ENCODE measurements at regions not wholly inside any gene's neighbourhood (a gene's known extent, or its start where the extent isn't known, plus 50 kb on each side); places are given as distances from the start of the nearest gene placed in this dataset.
"Not testable (repeated sequence)": the region's sequence is repeated elsewhere in the genome, so short reads cannot be mapped to it uniquely, and the experiment has no call there.

- not testable (repeated sequence) for H3K4me3 ChIP-seq (ENCODE audit: low read depth, low read length)
Observed at GRCh38 chr4:142897518-142897917, 51.4 kb upstream of the INPP4B start.

- no peak for TF ChIP-seq CTCF (IDR thresholded peaks at IDR 0.05; ENCODE audit: borderline replicate concordance, insufficient read depth, low read depth, low read length)
Observed at GRCh38 chr4:142900622-142901021, 54.5 kb upstream of the INPP4B start.

GRCh38 chr4:142901166-142901662, 55.1 kb upstream of the INPP4B start:
- no peak for TF ChIP-seq CTCF (IDR thresholded peaks at IDR 0.05; ENCODE audit: borderline replicate concordance, insufficient read depth, low read depth, low read length)
- no peak overlapping the region for H3K4me3 ChIP-seq (ENCODE audit: low read depth, low read length)

More at GRCh38 chr4:142900622-142901021, 54.5 kb upstream of the INPP4B start:
- no peak overlapping the region for H3K4me3 ChIP-seq (ENCODE audit: low read depth, low read length)

- H3K4me3 ChIP-seq (ENCODE audit: low read depth, low read length): not testable (repeated sequence)
Observed at GRCh38 chr4:142903617-142904016, 57.5 kb upstream of the INPP4B start.

GRCh38 chr4:142909908-142910307, 63.8 kb upstream of the INPP4B start:
- H3K4me3 ChIP-seq (ENCODE audit: low read depth, low read length): no peak overlapping the region
- no peak for TF ChIP-seq CTCF (IDR thresholded peaks at IDR 0.05; ENCODE audit: borderline replicate concordance, insufficient read depth, low read depth, low read length)

- no peak for TF ChIP-seq CTCF (IDR thresholded peaks at IDR 0.05; ENCODE audit: borderline replicate concordance, insufficient read depth, low read depth, low read length)
Observed at GRCh38 chr4:142913034-142913433, 66.9 kb upstream of the INPP4B start.

GRCh38 chr4:142913461-142914030, 67.4 kb upstream of the INPP4B start:
- TF ChIP-seq CTCF (IDR thresholded peaks at IDR 0.05; ENCODE audit: borderline replicate concordance, insufficient read depth, low read depth, low read length): no peak
- no peak overlapping the region for H3K4me3 ChIP-seq (ENCODE audit: low read depth, low read length)

More at GRCh38 chr4:142913034-142913433, 66.9 kb upstream of the INPP4B start:
- no peak overlapping the region for H3K4me3 ChIP-seq (ENCODE audit: low read depth, low read length)

GRCh38 chr4:142917678-142918077, 71.6 kb upstream of the INPP4B start:
- no peak overlapping the region for H3K4me3 ChIP-seq (ENCODE audit: low read depth, low read length)
- TF ChIP-seq CTCF (IDR thresholded peaks at IDR 0.05; ENCODE audit: borderline replicate concordance, insufficient read depth, low read depth, low read length): no peak

All from GM12875 (cell line).